ENCODE measurements at regions not wholly inside any gene's neighbourhood (a gene's known extent, or its start where the extent isn't known, plus 50 kb on each side); places are given as distances from the start of the nearest gene placed in this dataset.

GRCh38 chr3:6540981-6541380 lies 319.9 kb upstream of the GRM7 start:
- no peak for DNase-seq

- DNase-seq, result no peak
These were observed 318.1 kb upstream of the GRM7 start for GRCh38 chr3:6542795-6543194.

- no peak for DNase-seq
These were observed 311.6 kb upstream of the GRM7 start for GRCh38 chr3:6549296-6549695.

- no peak for DNase-seq
These were observed 309.8 kb upstream of the GRM7 start for GRCh38 chr3:6551165-6551564.

- DNase-seq, result no peak
These were observed 300.7 kb upstream of the GRM7 start for GRCh38 chr3:6560259-6560658.

- no peak for DNase-seq
These were observed 293.7 kb upstream of the GRM7 start for GRCh38 chr3:6567241-6567640.

- no peak for DNase-seq
These were observed 291.9 kb upstream of the GRM7 start for GRCh38 chr3:6568999-6569493.

GRCh38 chr3:6571448-6571847 lies 289.5 kb upstream of the GRM7 start:
- DNase-seq, result no peak

- no peak for DNase-seq
These were observed 283.3 kb upstream of the GRM7 start for GRCh38 chr3:6577584-6577983.

GRCh38 chr3:6578526-6578925 lies 282.4 kb upstream of the GRM7 start:
- DNase-seq, result no peak

GRCh38 chr3:6580808-6581207 lies 280.1 kb upstream of the GRM7 start:
- DNase-seq, result no peak

- no peak for DNase-seq
These were observed 275.6 kb upstream of the GRM7 start for GRCh38 chr3:6585360-6585759.

GRCh38 chr3:6600237-6600636 lies 260.7 kb upstream of the GRM7 start:
- no peak for DNase-seq

- no peak for DNase-seq
These were observed 259.5 kb upstream of the GRM7 start for GRCh38 chr3:6601374-6601773.

- DNase-seq, result no peak
These were observed 258.6 kb upstream of the GRM7 start for GRCh38 chr3:6602329-6602728.

- no peak for DNase-seq
These were observed 255.7 kb upstream of the GRM7 start for GRCh38 chr3:6605227-6605626.

- no peak for DNase-seq
These were observed 252.1 kb upstream of the GRM7 start for GRCh38 chr3:6608843-6609242.

GRCh38 chr3:6612034-6612616 lies 248.8 kb upstream of the GRM7 start:
- DNase-seq, result no peak

GRCh38 chr3:6622260-6622659 lies 238.7 kb upstream of the GRM7 start:
- DNase-seq, result no peak

GRCh38 chr3:6622712-6623111 lies 238.2 kb upstream of the GRM7 start:
- no peak for DNase-seq

- no peak for DNase-seq
These were observed 229.5 kb upstream of the GRM7 start for GRCh38 chr3:6631376-6631775.

- no peak for DNase-seq
These were observed 220.0 kb upstream of the GRM7 start for GRCh38 chr3:6640907-6641306.

GRCh38 chr3:6644070-6644929 lies 216.6 kb upstream of the GRM7 start:
- no peak for DNase-seq

GRCh38 chr3:6654670-6655069 lies 206.2 kb upstream of the GRM7 start:
- no peak for DNase-seq

- DNase-seq, result no peak
These were observed 205.6 kb upstream of the GRM7 start for GRCh38 chr3:6655275-6655674.
